Kidney capillary endothelial cell (primary cell): ENCODE measurements at regions not wholly inside any gene's neighbourhood (a gene's known extent, or its start where the extent isn't known, plus 50 kb on each side); places are given as distances from the start of the nearest gene placed in this dataset.
"Not testable (repeated sequence)": the region's sequence is repeated elsewhere in the genome, so short reads cannot be mapped to it uniquely, and the experiment has no call there.

ENCODE experiments used
- DNase-seq: peaks from one replicate; pipeline ENCODE4 v3.0.0-alpha.2; 2018; ENCODE audit warnings: low spot score

DNA sequence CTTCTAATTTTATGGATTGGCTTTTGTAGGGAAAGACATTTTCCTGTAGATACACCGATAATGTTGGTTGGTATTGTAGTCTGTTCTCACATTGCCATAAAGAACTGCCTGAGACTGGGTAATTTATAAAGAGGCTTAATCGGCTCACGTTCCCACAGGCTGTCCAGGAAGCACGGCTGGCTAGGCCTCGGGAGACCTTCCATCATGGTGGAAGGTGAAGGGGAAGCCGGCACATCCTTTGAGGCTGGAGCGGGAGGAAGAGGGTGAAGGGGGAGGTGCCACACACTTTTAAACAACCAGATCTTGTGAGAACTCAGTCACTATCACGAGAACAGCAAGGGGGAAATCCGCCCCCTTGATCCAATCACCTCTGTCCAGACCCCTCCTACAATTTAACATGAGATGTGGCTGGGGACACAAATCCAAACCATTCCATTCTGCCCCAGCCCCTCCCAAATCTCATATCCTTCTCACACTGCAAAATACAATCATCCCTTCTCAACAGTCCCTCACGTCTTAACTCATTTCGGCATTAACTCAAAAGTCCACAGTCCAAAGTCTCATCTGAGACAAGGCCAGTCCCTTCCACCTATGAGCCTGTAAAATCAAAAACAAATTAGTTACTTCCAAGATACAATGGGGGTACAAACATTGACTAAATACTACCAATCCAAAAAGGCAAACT is 66.7 kb upstream of the EIF5 start:
- no peak for DNase-seq

DNA sequence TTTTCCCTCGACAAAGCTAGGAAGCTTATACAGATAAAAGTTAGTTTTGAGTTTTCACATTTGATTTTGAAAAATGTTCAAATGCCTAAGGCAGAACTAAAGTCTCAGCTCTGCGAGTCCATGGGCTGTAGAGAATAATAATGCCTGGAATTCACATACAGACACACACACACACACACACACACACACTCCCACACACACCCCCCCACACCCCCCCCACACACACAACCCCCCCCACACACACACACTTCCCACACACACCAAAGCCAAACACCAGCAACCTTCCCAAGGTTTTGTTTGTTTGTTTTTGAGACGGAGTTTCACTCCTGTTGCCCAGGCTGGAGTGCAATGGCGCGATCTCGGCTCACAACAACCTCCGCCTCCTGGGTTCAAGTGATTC is 62.8 kb upstream of the EIF5 start:
- DNase-seq = no peak

DNA sequence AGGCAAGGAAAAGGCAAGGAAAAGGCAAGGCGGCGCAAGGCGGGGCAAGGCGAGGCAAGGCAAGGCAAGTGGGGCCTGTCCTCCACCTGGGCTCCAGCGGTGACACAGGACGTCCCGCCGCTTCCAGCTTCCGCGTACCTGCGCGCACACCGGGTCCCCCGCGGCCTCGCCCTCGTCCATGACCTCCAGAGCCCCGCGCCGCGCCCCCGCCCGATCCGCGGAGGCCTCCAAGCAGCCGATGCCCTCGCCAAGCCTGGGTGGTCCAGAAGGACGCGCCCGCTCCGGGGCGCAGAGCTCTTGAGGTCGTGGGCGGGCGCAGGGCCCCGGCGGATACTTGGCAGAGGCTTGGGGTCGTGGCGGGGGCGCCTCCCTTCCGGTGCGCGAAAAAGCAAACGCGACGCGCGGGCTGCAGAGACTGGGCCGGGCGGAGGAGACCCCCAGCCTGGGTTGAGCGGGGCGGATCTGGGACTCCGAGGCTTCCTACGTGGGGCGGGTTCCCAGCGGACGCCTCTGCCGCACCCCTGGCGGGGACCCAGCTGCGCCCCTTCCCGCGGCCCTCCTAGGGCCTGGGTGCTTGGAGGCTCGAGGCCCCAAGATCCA is 60.8 kb upstream of the EIF5 start:
- no peak for DNase-seq

DNA sequence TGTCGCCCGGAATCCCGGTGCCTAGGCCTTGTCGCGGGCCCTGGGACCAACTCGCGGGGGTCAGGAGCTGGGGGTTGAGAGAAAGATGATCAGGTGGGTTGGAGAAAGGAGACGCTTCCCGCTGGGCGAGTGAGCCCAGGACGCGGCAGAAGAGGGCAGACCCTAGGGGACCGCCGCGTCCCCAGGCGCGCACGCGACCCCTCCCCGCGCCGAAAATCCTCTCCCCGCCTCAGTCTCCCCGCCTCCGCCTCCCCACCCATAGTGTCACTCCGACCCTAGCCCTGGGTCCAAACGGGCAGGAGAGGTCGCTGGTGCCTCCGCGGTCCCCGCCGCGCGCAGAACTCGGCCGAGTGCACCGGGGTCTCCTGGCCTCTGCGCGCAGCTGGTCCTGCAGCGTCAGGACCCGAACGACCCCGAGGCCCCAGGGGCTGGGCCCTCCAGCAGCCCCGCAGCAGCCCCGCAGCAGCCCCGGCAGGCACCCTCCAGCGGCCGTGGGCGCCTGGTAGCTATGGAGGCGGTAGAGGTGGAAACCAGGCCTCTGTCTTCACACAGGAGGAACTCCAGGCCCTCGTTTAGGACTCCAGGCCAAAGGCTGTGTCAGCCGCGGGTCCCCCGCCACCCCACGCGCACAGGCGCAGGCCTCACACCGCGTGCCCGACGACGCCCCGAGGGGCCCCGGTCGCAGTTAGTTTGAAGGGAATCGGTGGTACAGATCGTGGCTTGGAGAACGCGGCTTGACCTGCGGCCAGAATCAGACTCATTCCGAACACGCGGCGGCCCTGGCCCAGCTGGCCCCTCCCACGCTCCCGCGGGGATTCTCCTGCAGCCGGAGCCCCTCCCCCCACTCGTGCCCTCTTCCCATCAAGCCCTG is 60.1 kb upstream of the EIF5 start:
- no peak for DNase-seq

DNA sequence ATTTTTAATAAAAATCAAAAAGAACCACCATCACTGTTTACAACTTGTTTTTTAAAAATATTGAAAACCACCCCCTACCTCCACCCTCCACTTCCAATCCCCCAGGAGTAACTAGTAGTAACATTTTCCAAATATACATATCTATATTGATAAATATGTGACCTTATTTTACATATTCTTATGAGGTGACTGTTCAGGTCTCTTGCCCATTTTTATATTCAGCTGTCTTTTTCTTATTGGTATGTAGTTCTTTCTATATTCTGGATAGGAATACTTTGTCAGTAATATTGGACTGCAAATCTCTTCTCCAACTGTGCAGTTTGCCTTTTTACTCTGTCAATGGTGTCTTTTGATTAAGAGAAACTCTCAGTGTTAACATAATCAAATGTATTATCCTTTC is 59.0 kb upstream of the EIF5 start:
- no peak for DNase-seq

DNA sequence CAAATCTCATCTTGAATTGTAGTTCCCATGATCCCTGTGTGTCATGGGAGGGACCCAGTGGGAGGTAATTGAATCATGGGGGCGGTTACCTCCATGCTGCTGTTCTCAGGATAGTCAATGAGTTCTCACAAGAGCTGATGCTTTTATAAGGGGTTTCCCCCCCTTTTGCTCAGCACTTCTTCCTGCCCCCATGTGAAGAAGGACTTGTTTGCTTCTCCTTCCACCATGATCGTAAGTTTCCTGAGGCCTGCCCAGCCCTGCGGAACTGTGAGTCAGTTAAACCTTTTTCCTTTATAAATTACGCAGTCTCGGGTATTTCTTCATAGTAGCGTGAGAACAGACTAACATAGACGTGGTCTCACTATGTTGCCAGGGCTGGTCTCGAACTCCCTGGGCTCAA is 56.1 kb upstream of the EIF5 start:
- DNase-seq = no peak

DNA sequence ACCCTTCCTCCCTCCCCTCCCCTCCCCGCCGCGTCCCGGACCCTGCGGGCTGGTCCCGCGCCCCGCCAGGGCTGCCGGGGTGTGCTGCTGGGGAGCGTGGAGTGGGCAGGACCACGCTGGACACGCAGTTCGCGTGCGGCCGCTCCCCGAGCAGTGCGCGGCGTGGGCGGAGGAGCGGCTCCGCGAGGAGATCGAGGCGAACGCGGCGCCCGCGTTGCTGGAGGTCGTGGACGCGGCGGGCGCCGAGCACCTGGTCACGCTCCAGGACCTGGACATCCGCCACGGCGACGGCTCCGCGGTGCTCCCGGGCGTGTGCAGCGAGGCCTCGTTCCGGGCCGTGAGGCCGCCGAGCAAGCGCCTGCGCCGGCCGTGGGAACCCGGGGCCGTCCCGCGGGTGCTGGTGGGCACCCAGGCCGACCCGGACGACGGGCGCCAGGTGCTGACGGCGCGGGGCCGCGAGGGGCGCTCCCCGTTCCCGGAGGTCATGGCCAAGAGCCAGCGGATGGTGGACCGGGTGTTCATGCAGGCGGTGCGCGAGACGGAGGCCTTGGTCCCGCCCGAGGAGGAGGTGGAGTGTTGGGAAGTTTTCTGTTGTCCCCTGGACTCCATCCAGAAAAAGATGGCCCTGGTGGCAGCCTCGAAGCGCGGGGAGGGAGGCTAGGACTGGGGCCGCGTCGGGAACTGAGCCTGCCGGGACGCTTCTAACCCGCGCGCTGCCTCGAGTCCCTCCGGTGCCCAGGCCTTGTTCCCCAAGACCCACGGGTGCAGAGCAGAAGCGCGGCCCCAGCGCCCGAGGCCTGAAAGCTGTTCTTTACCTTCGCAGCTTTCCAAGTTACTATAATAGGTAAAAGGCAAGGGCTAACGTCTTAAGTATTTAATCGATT is 54.7 kb upstream of the EIF5 start:
- DNase-seq = no peak

DNA sequence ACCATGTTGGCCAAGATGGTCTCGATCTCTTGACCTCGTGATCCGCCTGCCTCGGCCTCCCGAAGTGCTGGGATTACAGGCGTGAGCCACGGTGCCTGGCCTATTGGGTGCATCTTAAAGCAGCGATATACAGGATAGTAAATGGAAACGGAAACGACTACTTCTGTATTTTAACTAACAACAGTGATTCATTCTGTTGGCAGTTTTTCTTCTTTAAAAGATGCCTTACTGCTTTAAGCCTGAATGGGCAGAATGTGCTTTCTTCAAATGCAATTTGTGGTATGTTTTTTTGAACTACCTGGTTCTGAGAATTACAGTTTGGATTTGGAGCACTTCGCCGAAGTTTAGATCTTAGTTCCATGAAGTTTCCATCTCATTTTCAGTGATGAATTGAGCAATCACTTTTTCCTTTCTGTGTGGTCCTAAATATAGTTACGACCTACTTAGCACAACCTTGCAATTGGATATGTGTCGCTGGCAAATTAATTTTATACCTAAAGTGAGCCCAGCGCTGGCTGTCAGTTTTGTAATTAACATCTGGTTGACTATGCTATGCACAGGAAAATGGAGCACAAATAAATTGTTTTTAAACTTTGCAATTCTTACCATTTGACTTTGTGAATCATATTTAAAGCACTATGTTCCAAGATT is 53.6 kb upstream of the EIF5 start:
- DNase-seq = no peak

DNA sequence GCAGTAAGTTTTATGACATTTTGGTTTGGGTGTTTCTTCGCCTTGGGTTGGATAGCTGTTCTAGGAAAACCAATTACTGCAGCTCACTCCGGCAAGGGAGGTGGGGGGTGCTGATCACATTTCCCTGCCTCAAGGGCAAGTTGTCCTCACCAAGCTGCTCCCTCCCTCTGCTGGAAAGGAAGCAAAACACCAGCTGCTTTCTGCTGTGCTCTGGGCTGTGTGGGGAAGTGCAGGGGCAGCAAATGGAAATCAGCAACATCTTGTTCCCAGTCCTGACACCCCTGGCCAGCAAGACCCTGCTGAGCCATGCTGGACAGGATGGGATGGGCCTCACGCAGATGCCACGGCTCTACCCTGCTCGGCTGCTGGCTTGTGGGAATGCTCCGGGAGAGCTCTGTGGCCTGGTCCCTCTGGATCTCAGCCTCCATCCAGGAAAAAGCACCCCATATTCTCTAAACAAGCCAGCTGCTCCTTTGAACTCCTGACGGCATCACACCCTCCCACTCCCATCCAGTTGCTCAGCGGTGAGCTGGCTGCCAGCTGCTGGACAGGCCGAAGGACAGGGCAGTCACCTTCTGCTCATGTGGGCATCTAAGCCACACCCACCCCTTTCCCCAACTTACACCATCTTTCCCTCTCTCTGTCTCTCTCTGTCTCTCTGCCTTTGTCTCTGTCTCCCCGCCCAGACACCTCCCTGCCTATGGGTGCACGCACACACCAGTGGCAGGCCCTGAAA is 52.4 kb upstream of the EIF5 start:
- DNase-seq = peak; percentile 18

DNA sequence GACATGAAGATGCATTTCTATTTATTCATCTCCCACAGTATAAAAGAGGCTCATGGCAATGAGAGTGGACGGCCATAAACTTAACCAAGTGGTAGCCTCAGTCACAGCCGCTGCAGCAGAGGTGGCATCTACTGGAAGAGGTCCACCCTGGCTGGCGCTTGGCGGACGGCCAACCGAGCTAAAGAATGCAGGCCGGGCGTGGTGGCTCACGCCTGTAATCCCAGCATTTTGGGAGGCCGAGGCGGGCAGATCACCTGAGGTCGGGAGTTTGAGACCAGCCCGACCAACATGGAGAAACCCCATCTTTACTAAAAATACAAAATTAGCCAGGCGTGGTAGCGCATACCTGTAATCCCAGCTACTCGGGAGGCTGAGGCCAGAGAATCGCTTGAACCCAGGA is 51.7 kb upstream of the EIF5 start:
- not testable (repeated sequence) for DNase-seq

DNA sequence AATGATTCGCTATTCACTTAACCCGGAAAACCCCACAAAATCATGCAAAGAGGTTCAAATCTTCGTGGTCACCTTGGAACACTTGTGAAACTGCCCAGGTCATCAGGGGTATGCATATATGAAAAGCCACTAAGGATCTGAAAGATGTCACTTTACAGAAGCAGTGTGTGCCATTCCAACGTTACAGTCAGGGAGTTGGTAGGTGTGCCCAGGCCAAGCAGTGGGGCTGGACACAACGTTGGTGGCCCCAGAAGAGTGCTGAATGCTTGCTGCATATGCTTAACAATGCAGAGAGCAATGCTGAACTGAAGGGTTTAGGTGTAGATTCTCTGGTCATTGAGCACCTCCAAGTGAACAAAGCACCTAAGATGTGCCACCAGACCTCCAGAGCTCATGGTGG is 51.1 kb upstream of the EIF5 start:
- DNase-seq = no peak

DNA sequence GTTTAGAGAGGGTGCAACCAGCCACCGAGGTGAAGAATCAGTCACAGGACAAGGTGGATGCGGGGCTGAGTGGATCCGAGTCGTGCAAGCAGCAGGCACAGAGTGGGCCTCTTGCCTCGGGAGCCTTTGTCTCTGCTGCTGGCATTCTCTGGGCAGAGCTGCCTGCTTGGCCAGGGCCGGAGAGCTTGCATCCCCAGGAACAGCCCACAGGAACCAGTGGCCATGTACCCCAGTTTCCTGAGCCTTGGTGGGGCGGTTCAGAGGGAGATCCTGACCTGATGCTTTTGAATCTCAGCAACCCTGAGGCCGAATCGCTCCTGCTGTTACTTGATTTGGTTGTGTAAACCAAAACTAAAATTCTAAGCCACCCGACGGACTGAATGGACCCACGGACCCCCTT is 50.1 kb upstream of the EIF5 start:
- DNase-seq = no peak
